Neuronal stem cell (in vitro differentiated cells): ENCODE measurements at regions not wholly inside any gene's neighbourhood (a gene's known extent, or its start where the extent isn't known, plus 50 kb on each side); places are given as distances from the start of the nearest gene placed in this dataset.

Experiments
- DNase-seq: peaks from one replicate; pipeline ENCODE4 v3.0.0-alpha.2; 2013; ENCODE audit warnings: low spot score
- H2AFZ ChIP-seq: one replicate; pipeline ENCODE4 v1.6.1; 2013; ENCODE audit warnings: mild to moderate bottlenecking, low read length, inconsistent platforms
- H2AK5ac ChIP-seq: 2 replicates; pipeline ENCODE4 v1.6.1; 2013; ENCODE audit warnings: low read depth, mild to moderate bottlenecking, inconsistent platforms, low read length, moderate library complexity, mixed read lengths
- H2BK120ac ChIP-seq: 2 replicates; pipeline ENCODE4 v1.6.1; 2013; ENCODE audit warnings: low read depth, mild to moderate bottlenecking, inconsistent platforms, low read length, moderate library complexity, mixed read lengths
- H2BK12ac ChIP-seq: one replicate; pipeline ENCODE4 v1.6.1; 2013; ENCODE audit warnings: low read length, inconsistent platforms
- H2BK15ac ChIP-seq: 2 replicates; pipeline ENCODE4 v1.6.1; 2013; ENCODE audit warnings: mild to moderate bottlenecking, low read length, inconsistent platforms, mixed read lengths
- H2BK5ac ChIP-seq: one replicate; pipeline ENCODE4 v1.6.1; 2013; ENCODE audit warnings: inconsistent platforms, mild to moderate bottlenecking, low read length, moderate library complexity
- H3K14ac ChIP-seq: one replicate; pipeline ENCODE4 v1.6.1; 2013; ENCODE audit warnings: low read length, inconsistent platforms
- H3K18ac ChIP-seq: 2 replicates; pipeline ENCODE4 v1.6.1; 2013; ENCODE audit warnings: low read length, inconsistent platforms
- H3K23ac ChIP-seq: 2 replicates; pipeline ENCODE4 v1.6.1; 2013; ENCODE audit warnings: low read depth, mild to moderate bottlenecking, mixed read lengths, low read length, inconsistent platforms; ENCODE audit not compliant: poor library complexity
- H3K27ac ChIP-seq: replicated peaks from 3 replicates; pipeline ENCODE4 v1.5.1; 2013; ENCODE audit warnings: low read length, inconsistent platforms
- H3K27me3 ChIP-seq, 3 experiments: 2 replicates each; pipeline ENCODE4 v1.6.1; 2013; ENCODE audit warnings: low read length in 3 of 3, mild to moderate bottlenecking in 2 of 3, inconsistent platforms in 1 of 3, low read depth in 1 of 3, mixed read lengths in 1 of 3, moderate library complexity in 1 of 3; ENCODE audit not compliant: control insufficient read depth in 3 of 3, insufficient read depth in 3 of 3
- H3K36me3 ChIP-seq, 2 donors: replicated peaks in 1 of 2; 2 replicates each; pipeline ENCODE4 v1.6.1; 2013; ENCODE audit warnings: low read length in 2 of 2; ENCODE audit not compliant: control insufficient read depth in 2 of 2, insufficient read depth in 2 of 2
- H3K4ac ChIP-seq: 2 replicates; pipeline ENCODE4 v1.6.1; 2013; ENCODE audit warnings: inconsistent platforms, mild to moderate bottlenecking, low read length, moderate library complexity
- H3K4me1 ChIP-seq, 2 donors: 1 replicate in 1 of 2; 2 replicates in 1 of 2; pipeline ENCODE4 v1.6.1; 2013; ENCODE audit warnings: low read length in 2 of 2, low read depth in 1 of 2; ENCODE audit not compliant: control insufficient read depth in 2 of 2, insufficient read depth in 1 of 2
- H3K4me2 ChIP-seq: one replicate; pipeline ENCODE4 v1.6.1; 2013; ENCODE audit warnings: mild to moderate bottlenecking, low read length, inconsistent platforms; ENCODE audit not compliant: insufficient read depth, poor library complexity, severe bottlenecking
- H3K4me3 ChIP-seq, 2 donors: 2 replicates each; pipeline ENCODE4 v1.5.1; 2013; ENCODE audit warnings: low read length in 2 of 2, mild to moderate bottlenecking in 2 of 2, inconsistent platforms in 1 of 2, moderate library complexity in 1 of 2
- H3K79me1 ChIP-seq: one replicate; pipeline ENCODE4 v1.6.1; 2013; ENCODE audit warnings: low read depth, mild to moderate bottlenecking, inconsistent platforms, low read length, moderate library complexity
- H3K9ac ChIP-seq: one replicate; pipeline ENCODE4 v1.6.1; 2013; ENCODE audit warnings: mild to moderate bottlenecking, low read depth, low read length, inconsistent platforms; ENCODE audit not compliant: poor library complexity
- H3K9me3 ChIP-seq, 2 donors: replicated peaks in 1 of 2; 2 replicates each; pipeline versions ENCODE3 to v1.6.1; 2013; ENCODE audit warnings: low read length in 2 of 2, mild to moderate bottlenecking in 2 of 2, inconsistent platforms in 1 of 2, low read depth in 1 of 2, mixed read lengths in 1 of 2, moderate library complexity in 1 of 2; ENCODE audit not compliant: control insufficient read depth in 2 of 2, insufficient read depth in 1 of 2
- H4K8ac ChIP-seq: one replicate; pipeline ENCODE4 v1.6.1; 2013; ENCODE audit warnings: low read depth, mild to moderate bottlenecking, inconsistent platforms, low read length, moderate library complexity
- H4K91ac ChIP-seq: one replicate; pipeline ENCODE4 v1.6.1; 2013; ENCODE audit warnings: low read length, low read depth, mild to moderate bottlenecking, inconsistent platforms; ENCODE audit not compliant: poor library complexity
- WGBS, 2 donors: extraction: QIAGEN DNeasy Blood & Tissue Kit; methylation state at CpG; one replicate each; pipeline ENCODE4 v1.1.7; 2013; ENCODE audit warnings: missing lambda C conversion rate in 2 of 2, mixed read lengths in 1 of 2; ENCODE audit not compliant: insufficient read length in 2 of 2, insufficient replicate concordance in 1 of 2; ENCODE audit errors: extremely low coverage in 2 of 2; 5-methylcytosine and 5-hydroxymethylcytosine counted together

GRCh38 chr2:176641436-176641835 is 372.2 kb downstream of the MTX2 start:
- no peak overlapping the region for H3K4me3 ChIP-seq
- WGBS, 2 donors: no CpG with 5 or more reads among the region's 2 CpGs
- no peak overlapping the region for H2BK120ac ChIP-seq

GRCh38 chr2:176642074-176642473 is 372.8 kb downstream of the MTX2 start:
- Histone ChIP-seq H4K8ac (no peak overlapping the region), H2BK12ac (no peak overlapping the region), H3K27ac (no peak overlapping the region), H2BK15ac (no peak overlapping the region), H3K23ac (no peak overlapping the region), H4K91ac (no peak overlapping the region), H3K9ac (no peak overlapping the region), H3K79me1 (peaks cover 1% of the 10 kb centered on the region), H3K36me3 (no peaks in the 10 kb centered on the region), H2BK5ac (no peak overlapping the region), H3K4me2 (no peak overlapping the region), H2BK120ac (no peak overlapping the region), H3K4me3 (no peak overlapping the region), H3K4me1 (no peaks in the 10 kb centered on the region), H3K9me3 (no peaks in the 10 kb centered on the region), H3K4ac (no peak overlapping the region), H3K27me3 (peaks cover 7 to 84% (median 22%) of the 10 kb centered on the region in 3 experiments), H2AFZ (no peak overlapping the region), H3K18ac (no peak overlapping the region), H2AK5ac (no peak overlapping the region), H3K14ac (no peak overlapping the region)
- no CpG with 5 or more reads among the region's 4 CpGs for WGBS, 2 donors
- no peak for DNase-seq

More at GRCh38 chr2:176641436-176641835, 372.2 kb downstream of the MTX2 start:
- no peak overlapping the region for H2BK5ac ChIP-seq
- H3K23ac ChIP-seq: no peak overlapping the region
- H4K91ac ChIP-seq: no peak overlapping the region
- H4K8ac ChIP-seq: no peak overlapping the region
- H3K79me1 ChIP-seq: peaks cover 1% of the 10 kb centered on the region
- no peaks in the 10 kb centered on the region for H3K4me1 ChIP-seq
- H3K9ac ChIP-seq: no peak overlapping the region
- H3K9me3 ChIP-seq: no peaks in the 10 kb centered on the region
- H3K36me3 ChIP-seq: no peaks in the 10 kb centered on the region
- H2BK15ac ChIP-seq: no peak overlapping the region
- no peak overlapping the region for H2AFZ ChIP-seq
- H2AK5ac ChIP-seq: no peak overlapping the region
- no peak for DNase-seq
- no peak overlapping the region for H2BK12ac ChIP-seq
- H3K14ac ChIP-seq: no peak overlapping the region
- H3K27me3 ChIP-seq: peaks cover 7 to 84% (median 27%) of the 10 kb centered on the region in 3 experiments
- H3K4me2 ChIP-seq: no peak overlapping the region
- no peak overlapping the region for H3K4ac ChIP-seq
- no peak overlapping the region for H3K18ac ChIP-seq
- no peak overlapping the region for H3K27ac ChIP-seq

- WGBS, 2 donors: no CpG with 5 or more reads among the region's 8 CpGs
- Histone ChIP-seq H3K27ac (no peak overlapping the region), H3K9me3 (no peaks in the 10 kb centered on the region), H2BK15ac (no peak overlapping the region), H4K91ac (no peak overlapping the region), H3K9ac (no peak overlapping the region), H2BK12ac (no peak overlapping the region), H3K23ac (no peak overlapping the region), H2AFZ (no peak overlapping the region), H3K4me2 (no peak overlapping the region), H3K27me3 (peaks cover 0 to 86% (median 11%) of the 10 kb centered on the region in 3 experiments), H3K18ac (no peak overlapping the region), H3K79me1 (peaks cover 1% of the 10 kb centered on the region), H2BK120ac (no peak overlapping the region), H3K36me3 (no peaks in the 10 kb centered on the region), H4K8ac (no peak overlapping the region), H2AK5ac (no peak overlapping the region), H2BK5ac (no peak overlapping the region), H3K4ac (no peak overlapping the region), H3K14ac (no peak overlapping the region), H3K4me3 (no peak overlapping the region), H3K4me1 (no peaks in the 10 kb centered on the region)
- DNase-seq: no peak
Measured at GRCh38 chr2:176643646-176644045, 374.4 kb downstream of the MTX2 start.

- WGBS, 2 donors: no CpG with 5 or more reads among the region's 3 CpGs
- H2BK5ac ChIP-seq: no peak overlapping the region
Measured at GRCh38 chr2:176645494-176645893, 376.3 kb downstream of the MTX2 start.

More at GRCh38 chr2:176645494-176645893, 376.3 kb downstream of the MTX2 start:
- Histone ChIP-seq H3K14ac (no peak overlapping the region), H3K4me3 (no peak overlapping the region), H3K27me3 (peaks cover 0 to 80% (median 2%) of the 10 kb centered on the region in 3 experiments), H3K4me1 (no peaks in the 10 kb centered on the region), H3K4ac (no peak overlapping the region), H3K36me3 (no peaks in the 10 kb centered on the region), H3K9me3 (no peaks in the 10 kb centered on the region), H3K79me1 (peaks cover 1% of the 10 kb centered on the region), H4K8ac (no peak overlapping the region), H3K23ac (no peak overlapping the region), H3K27ac (no peak overlapping the region), H3K18ac (no peak overlapping the region), H3K9ac (no peak overlapping the region), H2AK5ac (no peak overlapping the region), H2BK15ac (no peak overlapping the region), H2BK120ac (no peak overlapping the region), H4K91ac (no peak overlapping the region), H3K4me2 (no peak overlapping the region), H2BK12ac (no peak overlapping the region), H2AFZ (no peak overlapping the region)
- DNase-seq: no peak
